ENCODE measurements at regions not wholly inside any gene's neighbourhood (a gene's known extent, or its start where the extent isn't known, plus 50 kb on each side); places are given as distances from the start of the nearest gene placed in this dataset.

- CTCF ChIA-PET: no interaction called here
- POLR2A ChIA-PET: no interaction called here
- intact Hi-C loops (cut with micrococcal nuclease; ENCODE audit: unreplicated experiment): no loop called here
- BruUV-seq (replicated peaks): no TSS peak
- Histone ChIP-seq H3K4me2 (ENCODE audit: control insufficient read depth, insufficient read depth) (no peak overlapping the region), H3K9me3 (replicated peaks; ENCODE audit: control insufficient read depth, insufficient read depth, low read length) (no peaks in the 10 kb centered on the region), H3K4me3 (no peak overlapping the region), H3K9ac (ENCODE audit: control insufficient read depth, insufficient read depth, low read length) (no peak overlapping the region), H3K4me1 (ENCODE audit: control insufficient read depth, insufficient read depth, low read length) (no peaks in the 10 kb centered on the region), H3K79me2 (ENCODE audit: control insufficient read depth, insufficient read depth, low read length) (no peaks in the 10 kb centered on the region), H2AFZ (ENCODE audit: control insufficient read depth, low read depth, low read length) (no peak overlapping the region), H3K27ac (ENCODE audit: control insufficient read depth, insufficient read depth) (no peak overlapping the region), H3K36me3 (ENCODE audit: control insufficient read depth in 2 of 2, insufficient read depth in 2 of 2, low read length in 1 of 2) (no peaks in the 10 kb centered on the region), H4K20me1 (ENCODE audit: control insufficient read depth, insufficient read depth) (no peaks in the 10 kb centered on the region), H3K27me3 (replicated peaks in 1 of 2; ENCODE audit: control insufficient read depth in 2 of 2, insufficient read depth in 2 of 2, low read length in 1 of 2) (no peaks in the 10 kb centered on the region)
- DNase-seq (ENCODE audit: low read depth, low spot score) (no peak), ATAC-seq (no peak), FAIRE-seq (no peak)
- RAD21 ChIA-PET (ENCODE audit: unreplicated experiment): no interaction called here
- in situ Hi-C loops (cut with MboI): no loop called here
- WGBS (ENCODE audit: insufficient coverage, insufficient replicate concordance, low lambda C conversion rate, missing lambda C conversion rate): 44% methylated on average over 1 of the region's 1 CpG
- SMC1A ChIA-PET (ENCODE audit: uncharacterized antibody, unreplicated experiment): no interaction called here
- TF ChIP-seq ZBED1 (IDR thresholded peaks at IDR 0.05; ENCODE audit: borderline replicate concordance) (no peak), RAD51 (IDR thresholded peaks at IDR 0.05) (no peak), TCF7 (IDR thresholded peaks at IDR 0.05; ENCODE audit: borderline replicate concordance) (no peak), BACH1 (IDR thresholded peaks at IDR 0.05; ENCODE audit: borderline replicate concordance) (no peak), NFXL1 (IDR thresholded peaks at IDR 0.05; ENCODE audit: borderline replicate concordance) (no peak)
- TF ChIP-seq, protein P1, sequence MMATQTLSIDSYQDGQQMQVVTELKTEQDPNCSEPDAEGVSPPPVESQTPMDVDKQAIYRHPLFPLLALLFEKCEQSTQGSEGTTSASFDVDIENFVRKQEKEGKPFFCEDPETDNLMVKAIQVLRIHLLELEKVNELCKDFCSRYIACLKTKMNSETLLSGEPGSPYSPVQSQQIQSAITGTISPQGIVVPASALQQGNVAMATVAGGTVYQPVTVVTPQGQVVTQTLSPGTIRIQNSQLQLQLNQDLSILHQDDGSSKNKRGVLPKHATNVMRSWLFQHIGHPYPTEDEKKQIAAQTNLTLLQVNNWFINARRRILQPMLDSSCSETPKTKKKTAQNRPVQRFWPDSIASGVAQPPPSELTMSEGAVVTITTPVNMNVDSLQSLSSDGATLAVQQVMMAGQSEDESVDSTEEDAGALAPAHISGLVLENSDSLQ (IDR thresholded peaks at IDR 0.05): no peak
- TF ChIP-seq, protein P2, sequence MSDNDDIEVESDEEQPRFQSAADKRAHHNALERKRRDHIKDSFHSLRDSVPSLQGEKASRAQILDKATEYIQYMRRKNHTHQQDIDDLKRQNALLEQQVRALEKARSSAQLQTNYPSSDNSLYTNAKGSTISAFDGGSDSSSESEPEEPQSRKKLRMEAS (IDR thresholded peaks at IDR 0.05; ENCODE audit: low read depth, low read length): no peak
- TF ChIP-seq, protein P3, sequence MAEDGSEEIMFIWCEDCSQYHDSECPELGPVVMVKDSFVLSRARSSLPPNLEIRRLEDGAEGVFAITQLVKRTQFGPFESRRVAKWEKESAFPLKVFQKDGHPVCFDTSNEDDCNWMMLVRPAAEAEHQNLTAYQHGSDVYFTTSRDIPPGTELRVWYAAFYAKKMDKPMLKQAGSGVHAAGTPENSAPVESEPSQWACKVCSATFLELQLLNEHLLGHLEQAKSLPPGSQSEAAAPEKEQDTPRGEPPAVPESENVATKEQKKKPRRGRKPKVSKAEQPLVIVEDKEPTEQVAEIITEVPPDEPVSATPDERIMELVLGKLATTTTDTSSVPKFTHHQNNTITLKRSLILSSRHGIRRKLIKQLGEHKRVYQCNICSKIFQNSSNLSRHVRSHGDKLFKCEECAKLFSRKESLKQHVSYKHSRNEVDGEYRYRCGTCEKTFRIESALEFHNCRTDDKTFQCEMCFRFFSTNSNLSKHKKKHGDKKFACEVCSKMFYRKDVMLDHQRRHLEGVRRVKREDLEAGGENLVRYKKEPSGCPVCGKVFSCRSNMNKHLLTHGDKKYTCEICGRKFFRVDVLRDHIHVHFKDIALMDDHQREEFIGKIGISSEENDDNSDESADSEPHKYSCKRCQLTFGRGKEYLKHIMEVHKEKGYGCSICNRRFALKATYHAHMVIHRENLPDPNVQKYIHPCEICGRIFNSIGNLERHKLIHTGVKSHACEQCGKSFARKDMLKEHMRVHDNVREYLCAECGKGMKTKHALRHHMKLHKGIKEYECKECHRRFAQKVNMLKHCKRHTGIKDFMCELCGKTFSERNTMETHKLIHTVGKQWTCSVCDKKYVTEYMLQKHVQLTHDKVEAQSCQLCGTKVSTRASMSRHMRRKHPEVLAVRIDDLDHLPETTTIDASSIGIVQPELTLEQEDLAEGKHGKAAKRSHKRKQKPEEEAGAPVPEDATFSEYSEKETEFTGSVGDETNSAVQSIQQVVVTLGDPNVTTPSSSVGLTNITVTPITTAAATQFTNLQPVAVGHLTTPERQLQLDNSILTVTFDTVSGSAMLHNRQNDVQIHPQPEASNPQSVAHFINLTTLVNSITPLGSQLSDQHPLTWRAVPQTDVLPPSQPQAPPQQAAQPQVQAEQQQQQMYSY (CRISPR knock-in tag; IDR thresholded peaks at IDR 0.05): no peak
Observed at GRCh38 chr20:55353206-55353605, 652.1 kb downstream of the CBLN4 start.

Data from GM12878 (cell line).